Mesothelial cell of epicardium (in vitro differentiated cells): ENCODE measurements at regions not wholly inside any gene's neighbourhood (a gene's known extent, or its start where the extent isn't known, plus 50 kb on each side); places are given as distances from the start of the nearest gene placed in this dataset.

Experiments
- DNase-seq, 2 experiments: peaks; one replicate each; pipeline ENCODE4 v3.0.0; 2021; ENCODE audit warnings: low spot score in 2 of 2; ENCODE audit not compliant: unreplicated experiment in 2 of 2
- H3K27ac Mint-ChIP-seq: 2 replicates; pipeline ENCODE4 v1.8.0; 2021; ENCODE audit warnings: mixed read lengths
- H3K27me3 Mint-ChIP-seq: 2 replicates; pipeline ENCODE4 v1.8.0; 2021; ENCODE audit warnings: low read depth, mixed read lengths
- H3K36me3 Mint-ChIP-seq: 2 replicates; pipeline ENCODE4 v1.8.0; 2021; ENCODE audit warnings: mixed read lengths
- H3K4me1 Mint-ChIP-seq: 2 replicates; pipeline ENCODE4 v1.8.0; 2021; ENCODE audit warnings: mixed read lengths
- H3K4me3 Mint-ChIP-seq: 2 replicates; pipeline ENCODE4 v1.8.0; 2021; ENCODE audit warnings: mild to moderate bottlenecking, moderate library complexity, mixed read lengths
- H3K9me3 Mint-ChIP-seq: 2 replicates; pipeline ENCODE4 v1.8.0; 2021; ENCODE audit warnings: mixed read lengths
- TF ChIP-seq, protein P1 (sequence below): fragments of 200-600 bp; sonication (generic); IDR thresholded peaks from one replicate; pipeline ENCODE4 v1.5.0; 2021; ENCODE audit warnings: antibody characterized with exemption; ENCODE audit not compliant: unreplicated experiment

DNA sequence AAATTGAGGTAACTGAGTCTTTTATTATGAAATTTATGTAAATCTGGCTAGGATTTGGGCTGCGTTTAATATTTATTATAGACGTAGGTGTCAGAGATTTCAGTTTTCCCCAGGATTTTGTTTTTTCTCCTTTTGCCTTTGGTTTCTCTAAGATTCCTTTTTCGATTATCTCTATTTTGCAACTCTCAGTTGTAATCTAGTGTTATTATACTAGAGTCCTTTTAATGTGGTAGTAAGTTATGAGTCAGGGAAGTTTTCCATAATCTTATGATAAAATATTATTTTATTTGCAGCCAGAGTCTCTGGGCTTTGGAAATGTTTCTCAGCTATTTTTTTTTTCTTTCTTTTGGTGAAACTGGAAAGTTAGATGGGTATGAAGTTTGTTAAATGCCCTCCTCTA, 1043.8 kb downstream of the PLA2G4A start:
- no peak for DNase-seq
- Mint-ChIP-seq H3K27me3 (no peaks in the 10 kb centered on the region), H3K4me3 (no peak overlapping the region), H3K36me3 (no peaks in the 10 kb centered on the region), H3K27ac (peak overlapping the region; percentile 64), H3K9me3 (peaks cover 4% of the 10 kb centered on the region), H3K4me1 (peaks cover 33% of the 10 kb centered on the region)
- TF ChIP-seq, protein P1, sequence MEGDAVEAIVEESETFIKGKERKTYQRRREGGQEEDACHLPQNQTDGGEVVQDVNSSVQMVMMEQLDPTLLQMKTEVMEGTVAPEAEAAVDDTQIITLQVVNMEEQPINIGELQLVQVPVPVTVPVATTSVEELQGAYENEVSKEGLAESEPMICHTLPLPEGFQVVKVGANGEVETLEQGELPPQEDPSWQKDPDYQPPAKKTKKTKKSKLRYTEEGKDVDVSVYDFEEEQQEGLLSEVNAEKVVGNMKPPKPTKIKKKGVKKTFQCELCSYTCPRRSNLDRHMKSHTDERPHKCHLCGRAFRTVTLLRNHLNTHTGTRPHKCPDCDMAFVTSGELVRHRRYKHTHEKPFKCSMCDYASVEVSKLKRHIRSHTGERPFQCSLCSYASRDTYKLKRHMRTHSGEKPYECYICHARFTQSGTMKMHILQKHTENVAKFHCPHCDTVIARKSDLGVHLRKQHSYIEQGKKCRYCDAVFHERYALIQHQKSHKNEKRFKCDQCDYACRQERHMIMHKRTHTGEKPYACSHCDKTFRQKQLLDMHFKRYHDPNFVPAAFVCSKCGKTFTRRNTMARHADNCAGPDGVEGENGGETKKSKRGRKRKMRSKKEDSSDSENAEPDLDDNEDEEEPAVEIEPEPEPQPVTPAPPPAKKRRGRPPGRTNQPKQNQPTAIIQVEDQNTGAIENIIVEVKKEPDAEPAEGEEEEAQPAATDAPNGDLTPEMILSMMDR: no peak

DNA sequence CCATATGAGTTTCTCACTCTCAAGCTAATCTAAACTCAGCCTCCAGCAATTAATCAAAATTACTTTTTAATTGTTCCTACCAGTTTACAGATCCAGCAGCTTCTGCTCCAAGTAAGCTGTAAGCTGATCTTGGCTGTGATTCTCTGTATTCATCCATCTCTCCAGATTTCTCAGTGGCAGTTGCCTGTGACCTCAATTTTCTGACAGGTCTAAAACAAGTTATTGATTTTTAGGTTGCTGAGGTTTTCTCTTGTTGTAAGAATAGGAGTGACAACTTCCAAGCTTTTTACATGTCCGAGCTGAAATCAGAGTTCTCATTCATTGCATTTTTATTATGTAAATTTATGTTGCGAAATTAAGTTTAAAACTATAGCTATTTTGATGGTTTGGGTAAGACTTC, 1044.4 kb downstream of the PLA2G4A start:
- Mint-ChIP-seq H3K4me3 (no peak overlapping the region), H3K27me3 (no peaks in the 10 kb centered on the region), H3K27ac (no peak overlapping the region), H3K36me3 (no peaks in the 10 kb centered on the region), H3K9me3 (peaks cover 4% of the 10 kb centered on the region), H3K4me1 (peaks cover 33% of the 10 kb centered on the region)
- DNase-seq: no peak
- TF ChIP-seq, protein P1: no peak

DNA sequence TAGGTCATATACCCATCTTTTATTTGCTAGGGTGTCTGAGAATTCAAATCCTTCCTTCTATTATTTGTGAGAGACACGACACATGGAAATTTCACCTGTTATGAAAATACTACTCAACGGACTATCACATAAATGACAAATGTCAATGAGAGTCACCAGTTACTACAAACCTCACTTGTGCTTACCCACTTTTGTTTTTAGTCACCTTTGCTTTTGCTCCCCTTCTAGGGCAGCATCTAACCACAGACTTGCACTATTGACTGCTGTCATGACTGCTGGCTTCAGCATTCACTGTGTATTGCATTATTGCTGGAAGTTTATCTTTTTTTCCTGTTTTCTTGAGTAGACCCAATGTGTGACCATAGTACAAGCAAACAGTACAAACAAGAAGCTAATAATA, 1048.0 kb downstream of the PLA2G4A start:
- no peak overlapping the region for H3K27ac Mint-ChIP-seq
- TF ChIP-seq, protein P1: no peak
- DNase-seq: no peak
- no peaks in the 10 kb centered on the region for H3K27me3 Mint-ChIP-seq
- no peak overlapping the region for H3K4me3 Mint-ChIP-seq
- H3K4me1 Mint-ChIP-seq: peaks cover 13% of the 10 kb centered on the region
- peaks cover 4% of the 10 kb centered on the region for H3K9me3 Mint-ChIP-seq
- H3K36me3 Mint-ChIP-seq: no peaks in the 10 kb centered on the region

DNA sequence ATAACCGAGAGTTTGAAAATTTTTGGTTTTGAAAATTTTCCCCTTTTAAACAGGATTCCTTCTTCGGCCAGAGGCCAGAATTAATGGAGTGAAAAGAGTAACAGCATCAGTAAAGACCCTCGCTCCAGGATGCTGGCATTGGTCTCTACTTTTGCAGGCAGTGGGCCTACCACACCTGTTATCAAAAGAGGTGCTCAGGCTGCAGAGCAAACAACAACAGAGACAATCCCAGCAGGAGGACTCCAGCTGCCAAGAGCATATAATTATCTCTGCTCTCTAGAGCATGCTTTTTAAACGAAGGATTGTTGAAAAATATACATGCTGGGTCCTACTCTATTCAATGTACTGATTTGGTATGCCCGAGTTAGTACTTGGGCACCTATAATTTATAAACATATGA, 1048.5 kb downstream of the PLA2G4A start:
- TF ChIP-seq, protein P1: no peak
- Mint-ChIP-seq H3K4me3 (no peak overlapping the region), H3K27ac (no peak overlapping the region), H3K9me3 (peaks cover 4% of the 10 kb centered on the region), H3K27me3 (no peaks in the 10 kb centered on the region), H3K36me3 (no peaks in the 10 kb centered on the region), H3K4me1 (peaks cover 10% of the 10 kb centered on the region)
- no peak for DNase-seq

DNA sequence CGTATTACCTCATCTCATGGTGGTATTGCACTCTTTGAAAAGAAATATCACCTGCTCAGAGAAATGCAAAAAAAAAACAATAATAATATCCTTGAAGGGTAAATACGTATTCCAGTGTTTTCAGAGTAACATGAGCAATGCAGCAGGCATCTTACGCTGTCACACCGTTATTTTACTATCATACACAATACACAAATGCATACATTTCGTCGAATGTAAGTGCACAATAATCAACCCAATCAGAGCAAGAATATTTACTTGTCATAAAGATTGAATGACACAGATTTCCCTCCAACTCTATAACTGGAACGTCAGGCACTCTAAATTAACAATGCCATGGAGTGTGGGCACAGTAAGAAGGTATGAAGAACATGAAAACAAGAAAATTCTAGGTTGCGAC, 1050.1 kb downstream of the PLA2G4A start:
- H3K27ac Mint-ChIP-seq: no peak overlapping the region
- TF ChIP-seq, protein P1: no peak
- H3K36me3 Mint-ChIP-seq: no peaks in the 10 kb centered on the region
- H3K4me1 Mint-ChIP-seq: no peaks in the 10 kb centered on the region
- DNase-seq: no peak
- H3K27me3 Mint-ChIP-seq: no peaks in the 10 kb centered on the region
- H3K4me3 Mint-ChIP-seq: no peak overlapping the region
- H3K9me3 Mint-ChIP-seq: peaks cover 4% of the 10 kb centered on the region

DNA sequence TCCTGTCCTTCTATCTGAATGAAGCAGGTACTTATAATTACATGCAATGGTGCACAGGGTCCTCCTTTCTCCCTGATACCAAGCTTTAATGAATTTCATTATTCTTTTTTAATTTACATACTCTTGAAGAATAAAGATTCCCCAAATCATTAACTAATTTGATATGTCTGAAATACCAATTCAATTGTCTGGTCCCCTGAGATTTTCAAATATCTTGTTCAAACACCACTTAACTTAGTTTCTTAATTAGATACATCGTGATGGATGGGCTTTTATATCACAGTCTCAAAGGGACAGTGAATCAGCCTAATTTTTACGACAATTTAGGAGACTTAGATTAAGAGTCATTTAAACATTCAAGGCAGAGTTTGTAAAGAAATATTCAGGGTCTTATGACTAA, 1054.6 kb downstream of the PLA2G4A start:
- H3K36me3 Mint-ChIP-seq: no peaks in the 10 kb centered on the region
- no peak overlapping the region for H3K4me3 Mint-ChIP-seq
- TF ChIP-seq, protein P1: no peak
- H3K4me1 Mint-ChIP-seq: no peaks in the 10 kb centered on the region
- no peak overlapping the region for H3K27ac Mint-ChIP-seq
- DNase-seq: no peak
- H3K9me3 Mint-ChIP-seq: no peaks in the 10 kb centered on the region
- H3K27me3 Mint-ChIP-seq: no peaks in the 10 kb centered on the region
